OCI-LY1 (cell line): ENCODE measurements at regions not wholly inside any gene's neighbourhood (a gene's known extent, or its start where the extent isn't known, plus 50 kb on each side); places are given as distances from the start of the nearest gene placed in this dataset.
"Not testable (repeated sequence)": the region's sequence is repeated elsewhere in the genome, so short reads cannot be mapped to it uniquely, and the experiment has no call there.

Source experiments
- H2AFZ ChIP-seq: fragments of 200-600 bp; sonication (generic), shearing (Covaris generic); 2 replicates; pipeline ENCODE4 v1.6.0; 2014; ENCODE audit warnings: antibody characterized with exemption, mild to moderate bottlenecking, low read length
- H3F3A ChIP-seq: fragments of 200-600 bp; sonication (generic), shearing (Covaris generic); 2 replicates; pipeline ENCODE4 v1.6.0; 2014; ENCODE audit warnings: mild to moderate bottlenecking, antibody characterized with exemption, low read length, moderate library complexity; ENCODE audit not compliant: insufficient read depth
- H3K27ac ChIP-seq: fragments of 200-600 bp; sonication (generic); 2 replicates; pipeline ENCODE4 v1.5.1; 2014; ENCODE audit warnings: low read length, mixed run types, mild to moderate bottlenecking, low read depth; ENCODE audit not compliant: poor library complexity, severe bottlenecking
- H3K27me3 ChIP-seq: fragments of 200-600 bp; sonication (generic); 2 replicates; pipeline ENCODE4 v1.6.0; 2014; ENCODE audit warnings: antibody characterized with exemption, mild to moderate bottlenecking, low read length, moderate library complexity; ENCODE audit not compliant: insufficient read depth
- H3K36me3 ChIP-seq: fragments of 200-600 bp; sonication (generic); 2 replicates; pipeline ENCODE4 v1.6.1; 2014; ENCODE audit warnings: mild to moderate bottlenecking, antibody characterized with exemption, low read length, moderate library complexity, mixed read lengths; ENCODE audit not compliant: insufficient read depth
- H3K4me1 ChIP-seq: fragments of 200-600 bp; sonication (generic); 2 replicates; pipeline ENCODE4 v1.5.1; 2014; ENCODE audit warnings: mild to moderate bottlenecking, low read length, moderate library complexity; ENCODE audit not compliant: insufficient read depth, severe bottlenecking
- H3K4me2 ChIP-seq: fragments of 200-600 bp; sonication (generic), shearing (Covaris generic); 2 replicates; pipeline ENCODE4 v1.6.1; 2014; ENCODE audit warnings: low read length
- H3K4me3 ChIP-seq: fragments of 200-600 bp; sonication (generic); 2 replicates; pipeline ENCODE4 v1.5.1; 2014; ENCODE audit warnings: low read length, low read depth, mild to moderate bottlenecking, mixed read lengths; ENCODE audit not compliant: poor library complexity, severe bottlenecking
- H3K79me2 ChIP-seq: fragments of 200-600 bp; shearing (Covaris generic); 2 replicates; pipeline ENCODE4 v1.6.1; 2016; ENCODE audit warnings: mixed run types, low read length, mixed read lengths; ENCODE audit not compliant: insufficient read depth
- H3K9ac ChIP-seq: fragments of 200-600 bp; sonication (generic), shearing (Covaris generic); 2 replicates; pipeline ENCODE4 v1.6.1; 2014; ENCODE audit warnings: mild to moderate bottlenecking, low read length, mixed read lengths
- H3K9me2 ChIP-seq: fragments of 200-600 bp; sonication (generic), shearing (Covaris generic); 2 replicates; pipeline ENCODE4 v1.6.1; 2014; ENCODE audit warnings: low read depth, mild to moderate bottlenecking, low read length, mixed read lengths
- H3K9me3 ChIP-seq: fragments of 200-600 bp; shearing (Covaris generic); 2 replicates; pipeline ENCODE4 v1.6.1; 2014; ENCODE audit warnings: low read length, mixed read lengths
- H4K20me1 ChIP-seq: fragments of 200-600 bp; sonication (generic), shearing (Covaris generic); 2 replicates; pipeline ENCODE4 v1.6.0; 2016; ENCODE audit warnings: mild to moderate bottlenecking, low read length; ENCODE audit not compliant: insufficient read depth
- EZH2 ChIP-seq: fragments of 200-600 bp; sonication (generic), shearing (Covaris generic); IDR thresholded peaks from 2 replicates; pipeline ENCODE4 v1.8.0; 2017; ENCODE audit warnings: borderline replicate concordance, mixed run types, mild to moderate bottlenecking, antibody characterized with exemption, low read length, moderate library complexity, mixed read lengths
- TF ChIP-seq, protein P1 (sequence below): fragments of 200-600 bp; sonication (generic), shearing (Covaris generic); IDR thresholded peaks from 2 replicates; pipeline ENCODE4 v1.5.1; 2017; ENCODE audit warnings: mild to moderate bottlenecking, antibody characterized with exemption, low read length, moderate library complexity, mixed read lengths

DNA sequence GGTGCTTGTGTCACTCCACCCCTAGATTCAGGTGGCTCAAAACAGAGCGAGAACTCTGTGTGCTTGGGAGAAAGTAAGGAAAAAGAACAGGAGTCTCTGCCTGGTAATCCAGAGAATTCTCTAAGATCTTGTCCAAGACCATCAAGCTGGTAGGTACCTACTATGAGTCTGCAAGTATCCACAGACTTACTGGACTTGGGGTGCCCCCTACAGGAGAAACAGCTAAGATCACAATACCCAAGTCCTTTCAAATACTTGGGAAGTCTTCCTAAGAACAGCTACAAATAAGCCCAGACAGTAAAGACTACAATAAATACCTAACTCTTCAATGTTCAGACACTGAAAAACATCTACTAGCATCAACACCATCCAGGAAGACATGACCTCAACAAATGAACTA lies 1143.6 kb upstream of the ACVR2A start:
- Histone ChIP-seq H3K9me3 (no peaks in the 10 kb centered on the region), H3K36me3 (no peaks in the 10 kb centered on the region), H3K4me3 (no peak overlapping the region), H3K9ac (no peak overlapping the region), H2AFZ (no peak overlapping the region), H4K20me1 (no peaks in the 10 kb centered on the region), H3K27me3 (no peaks in the 10 kb centered on the region), H3K4me1 (no peaks in the 10 kb centered on the region), H3K79me2 (no peaks in the 10 kb centered on the region), H3F3A (no peaks in the 10 kb centered on the region), H3K9me2 (no peaks in the 10 kb centered on the region), H3K27ac (no peak overlapping the region), H3K4me2 (no peak overlapping the region)
- TF ChIP-seq EZH2: no peak
- TF ChIP-seq, protein P1, sequence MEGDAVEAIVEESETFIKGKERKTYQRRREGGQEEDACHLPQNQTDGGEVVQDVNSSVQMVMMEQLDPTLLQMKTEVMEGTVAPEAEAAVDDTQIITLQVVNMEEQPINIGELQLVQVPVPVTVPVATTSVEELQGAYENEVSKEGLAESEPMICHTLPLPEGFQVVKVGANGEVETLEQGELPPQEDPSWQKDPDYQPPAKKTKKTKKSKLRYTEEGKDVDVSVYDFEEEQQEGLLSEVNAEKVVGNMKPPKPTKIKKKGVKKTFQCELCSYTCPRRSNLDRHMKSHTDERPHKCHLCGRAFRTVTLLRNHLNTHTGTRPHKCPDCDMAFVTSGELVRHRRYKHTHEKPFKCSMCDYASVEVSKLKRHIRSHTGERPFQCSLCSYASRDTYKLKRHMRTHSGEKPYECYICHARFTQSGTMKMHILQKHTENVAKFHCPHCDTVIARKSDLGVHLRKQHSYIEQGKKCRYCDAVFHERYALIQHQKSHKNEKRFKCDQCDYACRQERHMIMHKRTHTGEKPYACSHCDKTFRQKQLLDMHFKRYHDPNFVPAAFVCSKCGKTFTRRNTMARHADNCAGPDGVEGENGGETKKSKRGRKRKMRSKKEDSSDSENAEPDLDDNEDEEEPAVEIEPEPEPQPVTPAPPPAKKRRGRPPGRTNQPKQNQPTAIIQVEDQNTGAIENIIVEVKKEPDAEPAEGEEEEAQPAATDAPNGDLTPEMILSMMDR: peak; percentile 60; the same call in 1 of the 2 replicates

DNA sequence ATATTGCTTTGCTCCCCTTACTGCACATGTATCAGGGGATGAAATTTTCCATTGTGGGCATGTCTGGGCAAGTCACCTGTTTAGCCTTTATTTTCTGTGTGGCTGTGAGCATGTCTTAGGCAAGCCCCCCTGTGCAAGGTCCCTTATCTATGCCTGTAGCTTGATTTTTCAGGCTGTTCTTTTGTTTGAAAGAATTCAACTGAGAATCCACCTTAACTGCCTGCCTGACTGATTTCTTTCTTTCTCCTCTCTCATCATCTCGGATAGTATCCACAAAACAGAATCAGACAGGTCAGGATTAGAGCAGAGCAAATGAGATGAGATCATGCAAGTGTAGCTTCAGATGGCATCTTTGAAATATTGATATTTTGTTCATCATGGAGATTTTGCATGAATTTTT lies 1147.5 kb upstream of the ACVR2A start:
- no peaks in the 10 kb centered on the region for H3K36me3 ChIP-seq
- no peak overlapping the region for H3K27ac ChIP-seq
- H3K27me3 ChIP-seq: no peaks in the 10 kb centered on the region
- TF ChIP-seq, protein P1: no peak
- TF ChIP-seq EZH2: no peak
- no peaks in the 10 kb centered on the region; the same call in 1 of the 2 replicates for H3F3A ChIP-seq
- no peaks in the 10 kb centered on the region for H3K9me2 ChIP-seq
- H3K9ac ChIP-seq: no peak overlapping the region
- no peak overlapping the region for H3K4me2 ChIP-seq
- H3K9me3 ChIP-seq: no peaks in the 10 kb centered on the region
- no peaks in the 10 kb centered on the region for H3K4me1 ChIP-seq
- no peak overlapping the region for H3K4me3 ChIP-seq
- no peaks in the 10 kb centered on the region for H4K20me1 ChIP-seq
- H3K79me2 ChIP-seq: no peaks in the 10 kb centered on the region
- peak overlapping the region; percentile 8; the same call in 1 of the 2 replicates for H2AFZ ChIP-seq

DNA sequence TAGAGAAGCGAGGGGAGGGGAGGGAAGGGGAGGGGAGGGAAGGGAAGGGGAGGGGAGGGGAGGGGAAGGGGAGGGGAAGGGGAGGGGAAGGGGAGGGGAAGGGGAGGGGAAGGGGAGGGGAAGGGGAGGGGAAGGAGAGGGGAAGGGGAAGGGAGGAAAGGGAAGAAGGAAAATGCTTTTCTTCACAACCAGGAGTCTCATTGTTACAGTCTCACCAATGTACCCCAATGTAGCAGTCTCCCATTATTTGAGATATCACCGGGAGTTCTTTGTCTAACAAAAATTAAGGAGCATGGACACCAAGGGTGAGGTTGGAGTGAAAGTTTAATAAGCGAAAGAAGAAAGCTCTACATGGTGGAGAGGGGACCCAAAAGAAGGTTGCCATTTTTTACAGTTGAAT lies 1148.0 kb upstream of the ACVR2A start:
- H3K79me2 ChIP-seq, H3K9me3 ChIP-seq, H3K9me2 ChIP-seq, H3K36me3 ChIP-seq, H3K4me3 ChIP-seq, H3K4me2 ChIP-seq, H3F3A ChIP-seq, H2AFZ ChIP-seq, H3K27ac ChIP-seq, H3K27me3 ChIP-seq, H3K4me1 ChIP-seq, H4K20me1 ChIP-seq, H3K9ac ChIP-seq: not testable (repeated sequence)

DNA sequence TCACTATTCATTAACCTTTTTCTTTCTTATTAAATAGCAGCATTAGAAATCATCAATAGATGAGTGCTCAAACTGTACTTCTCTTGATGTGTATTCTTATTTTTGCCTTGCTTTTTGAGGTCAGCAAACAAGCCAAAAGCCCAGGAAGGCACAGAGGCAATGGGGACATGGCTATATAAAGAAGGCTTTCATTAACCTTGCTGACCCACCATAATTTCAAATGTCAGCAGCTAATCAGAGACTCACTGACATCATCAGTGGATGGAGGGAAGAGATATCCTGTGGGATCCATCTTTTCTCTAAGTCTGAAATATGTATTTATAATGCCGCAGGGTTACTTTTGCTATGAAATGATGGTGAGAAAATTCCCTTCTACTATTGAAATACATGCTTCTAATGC lies 1162.8 kb upstream of the ACVR2A start:
- Histone ChIP-seq H3K9me2 (no peaks in the 10 kb centered on the region), H3K9me3 (no peaks in the 10 kb centered on the region), H3K27me3 (no peaks in the 10 kb centered on the region), H3K27ac (no peak overlapping the region), H4K20me1 (no peaks in the 10 kb centered on the region), H3K4me1 (no peaks in the 10 kb centered on the region), H3F3A (no peaks in the 10 kb centered on the region), H3K36me3 (no peaks in the 10 kb centered on the region), H3K4me3 (no peak overlapping the region), H3K4me2 (no peak overlapping the region), H3K79me2 (no peaks in the 10 kb centered on the region), H2AFZ (no peak overlapping the region), H3K9ac (no peak overlapping the region)
- TF ChIP-seq EZH2: no peak
- TF ChIP-seq, protein P1: no peak
